ENCODE measurements at regions not wholly inside any gene's neighbourhood (a gene's known extent, or its start where the extent isn't known, plus 50 kb on each side); places are given as distances from the start of the nearest gene placed in this dataset.

DNA sequence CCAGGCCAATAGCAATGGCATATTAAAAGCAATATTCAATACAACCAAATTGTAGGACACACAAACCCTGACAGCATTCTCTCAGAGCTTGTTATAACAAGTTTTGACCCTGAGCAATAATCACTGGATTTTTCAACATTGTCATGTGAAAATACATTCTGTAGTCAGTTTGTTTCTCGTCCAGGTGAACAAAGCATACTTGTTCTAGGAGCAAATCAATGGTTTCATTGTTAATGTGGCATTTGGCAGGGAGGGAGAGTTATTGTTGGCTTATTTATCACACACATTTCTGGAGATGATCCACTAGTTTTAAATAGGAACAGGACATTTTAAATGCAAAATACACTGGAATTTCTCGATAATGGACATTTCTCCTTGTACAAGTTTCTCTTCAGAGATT lies 69.9 kb upstream of the L3MBTL4 start:
- TF ChIP-seq GATA3 (IDR thresholded peaks at IDR 0.05; ENCODE audit: low read depth, low read length) = no peak
- no peak for TF ChIP-seq GATA2 (IDR thresholded peaks at IDR 0.05; ENCODE audit: low read depth, low read length)
